ENCODE measurements at regions not wholly inside any gene's neighbourhood (a gene's known extent, or its start where the extent isn't known, plus 50 kb on each side); places are given as distances from the start of the nearest gene placed in this dataset.

DNA sequence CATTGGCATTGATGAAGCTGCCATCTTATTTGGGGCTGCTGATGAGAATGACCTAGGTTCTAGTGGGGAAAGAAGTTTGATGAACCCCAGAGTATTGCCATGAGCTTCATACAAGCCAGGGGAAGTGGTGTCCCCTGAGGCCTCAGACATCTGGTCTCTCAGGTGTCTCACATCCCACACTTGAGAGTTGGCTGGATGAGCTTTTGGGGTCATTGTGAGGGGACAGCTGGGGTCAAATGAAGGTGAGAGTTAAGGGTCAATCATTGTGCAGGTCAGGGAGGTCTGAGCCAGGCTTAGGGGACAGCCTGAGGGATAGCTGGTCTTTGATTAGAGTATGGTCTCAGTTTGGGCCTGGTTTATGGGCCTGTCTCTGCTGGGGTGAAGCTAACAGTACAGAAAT lies 336.5 kb downstream of the CYP26B1 start:
- TF ChIP-seq EZH2 (IDR thresholded peaks at IDR 0.05; ENCODE audit: insufficient read depth, poor library complexity, severe bottlenecking) (no peak), EZH2phosphoT487 (IDR thresholded peaks at IDR 0.05; ENCODE audit: insufficient read depth, low read depth) (no peak)

Measured in GM23248 (cell line).